ENCODE measurements at regions not wholly inside any gene's neighbourhood (a gene's known extent, or its start where the extent isn't known, plus 50 kb on each side); places are given as distances from the start of the nearest gene placed in this dataset.

DNA sequence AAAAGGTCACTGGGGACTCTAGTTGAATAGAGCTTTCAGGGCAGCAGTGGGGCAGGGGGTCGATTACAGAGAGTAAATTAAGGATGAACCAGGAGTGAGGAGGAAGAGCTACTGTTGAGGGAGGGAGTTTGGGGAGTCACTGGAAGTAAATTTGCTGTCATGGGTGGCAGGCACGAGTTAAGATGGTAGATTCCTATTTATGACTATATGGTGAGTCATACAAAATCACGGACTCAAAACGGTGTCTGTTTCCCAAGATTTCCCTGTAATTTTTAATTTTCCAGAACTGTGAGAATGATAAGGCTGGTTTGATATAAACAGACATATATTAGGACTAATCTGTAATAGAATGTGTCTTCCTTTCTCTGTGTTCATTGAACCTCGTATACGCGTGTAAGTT lies 287.6 kb upstream of the GOT2 start:
- TF ChIP-seq CEBPB (IDR thresholded peaks at IDR 0.05) (no peak), CREB1 (IDR thresholded peaks at IDR 0.05; ENCODE audit: low read depth) (no peak), EP300 (IDR thresholded peaks at IDR 0.05; ENCODE audit: borderline replicate concordance) (no peak), TCF12 (IDR thresholded peaks at IDR 0.05; ENCODE audit: low read depth) (no peak), FOXM1 (IDR thresholded peaks at IDR 0.05; ENCODE audit: borderline replicate concordance, low read depth) (no peak), EGR1 (IDR thresholded peaks at IDR 0.05) (no peak), YY1 (IDR thresholded peaks at IDR 0.05; ENCODE audit: low read depth) (no peak), RAD21 (IDR thresholded peaks at IDR 0.05; ENCODE audit: low read depth) (no peak), NFIC (IDR thresholded peaks at IDR 0.05) (no peak), TEAD4 (IDR thresholded peaks at IDR 0.05) (no peak), ZBTB7A (IDR thresholded peaks at IDR 0.05; ENCODE audit: low read depth) (no peak), TAF1 (IDR thresholded peaks at IDR 0.05; ENCODE audit: low read depth) (no peak)
- TF ChIP-seq, protein P1, sequence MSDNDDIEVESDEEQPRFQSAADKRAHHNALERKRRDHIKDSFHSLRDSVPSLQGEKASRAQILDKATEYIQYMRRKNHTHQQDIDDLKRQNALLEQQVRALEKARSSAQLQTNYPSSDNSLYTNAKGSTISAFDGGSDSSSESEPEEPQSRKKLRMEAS (IDR thresholded peaks at IDR 0.05) = no peak
- TF ChIP-seq, protein P2, sequence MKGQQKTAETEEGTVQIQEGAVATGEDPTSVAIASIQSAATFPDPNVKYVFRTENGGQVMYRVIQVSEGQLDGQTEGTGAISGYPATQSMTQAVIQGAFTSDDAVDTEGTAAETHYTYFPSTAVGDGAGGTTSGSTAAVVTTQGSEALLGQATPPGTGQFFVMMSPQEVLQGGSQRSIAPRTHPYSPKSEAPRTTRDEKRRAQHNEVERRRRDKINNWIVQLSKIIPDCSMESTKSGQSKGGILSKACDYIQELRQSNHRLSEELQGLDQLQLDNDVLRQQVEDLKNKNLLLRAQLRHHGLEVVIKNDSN (IDR thresholded peaks at IDR 0.05) = no peak
- TF ChIP-seq, protein P3, sequence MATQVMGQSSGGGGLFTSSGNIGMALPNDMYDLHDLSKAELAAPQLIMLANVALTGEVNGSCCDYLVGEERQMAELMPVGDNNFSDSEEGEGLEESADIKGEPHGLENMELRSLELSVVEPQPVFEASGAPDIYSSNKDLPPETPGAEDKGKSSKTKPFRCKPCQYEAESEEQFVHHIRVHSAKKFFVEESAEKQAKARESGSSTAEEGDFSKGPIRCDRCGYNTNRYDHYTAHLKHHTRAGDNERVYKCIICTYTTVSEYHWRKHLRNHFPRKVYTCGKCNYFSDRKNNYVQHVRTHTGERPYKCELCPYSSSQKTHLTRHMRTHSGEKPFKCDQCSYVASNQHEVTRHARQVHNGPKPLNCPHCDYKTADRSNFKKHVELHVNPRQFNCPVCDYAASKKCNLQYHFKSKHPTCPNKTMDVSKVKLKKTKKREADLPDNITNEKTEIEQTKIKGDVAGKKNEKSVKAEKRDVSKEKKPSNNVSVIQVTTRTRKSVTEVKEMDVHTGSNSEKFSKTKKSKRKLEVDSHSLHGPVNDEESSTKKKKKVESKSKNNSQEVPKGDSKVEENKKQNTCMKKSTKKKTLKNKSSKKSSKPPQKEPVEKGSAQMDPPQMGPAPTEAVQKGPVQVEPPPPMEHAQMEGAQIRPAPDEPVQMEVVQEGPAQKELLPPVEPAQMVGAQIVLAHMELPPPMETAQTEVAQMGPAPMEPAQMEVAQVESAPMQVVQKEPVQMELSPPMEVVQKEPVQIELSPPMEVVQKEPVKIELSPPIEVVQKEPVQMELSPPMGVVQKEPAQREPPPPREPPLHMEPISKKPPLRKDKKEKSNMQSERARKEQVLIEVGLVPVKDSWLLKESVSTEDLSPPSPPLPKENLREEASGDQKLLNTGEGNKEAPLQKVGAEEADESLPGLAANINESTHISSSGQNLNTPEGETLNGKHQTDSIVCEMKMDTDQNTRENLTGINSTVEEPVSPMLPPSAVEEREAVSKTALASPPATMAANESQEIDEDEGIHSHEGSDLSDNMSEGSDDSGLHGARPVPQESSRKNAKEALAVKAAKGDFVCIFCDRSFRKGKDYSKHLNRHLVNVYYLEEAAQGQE (IDR thresholded peaks at IDR 0.05; ENCODE audit: low read depth) = no peak

DNA sequence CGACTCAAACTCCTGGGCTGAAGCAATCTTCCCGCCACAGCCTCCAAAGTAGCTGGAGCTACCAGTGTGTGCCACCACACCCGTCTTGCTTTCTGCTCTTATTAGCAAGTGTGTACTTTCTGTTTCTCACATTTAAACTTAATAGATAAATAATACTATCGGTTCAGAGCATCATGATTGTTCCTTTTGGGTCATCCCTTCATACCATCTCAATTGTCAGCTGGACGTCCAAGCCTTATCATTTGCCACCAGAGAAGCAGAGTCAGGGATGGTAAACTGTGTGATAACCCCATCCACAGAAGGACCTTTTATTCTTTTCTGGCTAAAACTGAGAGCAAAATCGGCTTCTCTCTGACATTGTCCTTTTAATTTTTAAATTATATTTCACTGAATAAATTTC lies 279.8 kb upstream of the GOT2 start:
- TF ChIP-seq EP300 (IDR thresholded peaks at IDR 0.05; ENCODE audit: borderline replicate concordance) (no peak), EGR1 (IDR thresholded peaks at IDR 0.05) (no peak), FOXM1 (IDR thresholded peaks at IDR 0.05; ENCODE audit: borderline replicate concordance, low read depth) (no peak), ZBTB7A (IDR thresholded peaks at IDR 0.05; ENCODE audit: low read depth) (no peak), TEAD4 (IDR thresholded peaks at IDR 0.05) (no peak), TCF12 (IDR thresholded peaks at IDR 0.05; ENCODE audit: low read depth) (no peak), NFIC (IDR thresholded peaks at IDR 0.05) (no peak), CEBPB (IDR thresholded peaks at IDR 0.05) (no peak), CREB1 (IDR thresholded peaks at IDR 0.05; ENCODE audit: low read depth) (no peak), TAF1 (IDR thresholded peaks at IDR 0.05; ENCODE audit: low read depth) (no peak), RAD21 (IDR thresholded peaks at IDR 0.05; ENCODE audit: low read depth) (no peak), YY1 (IDR thresholded peaks at IDR 0.05; ENCODE audit: low read depth) (no peak)
- TF ChIP-seq, protein P2 (IDR thresholded peaks at IDR 0.05) = no peak
- TF ChIP-seq, protein P1 (IDR thresholded peaks at IDR 0.05) = no peak
- TF ChIP-seq, protein P3 (IDR thresholded peaks at IDR 0.05; ENCODE audit: low read depth) = no peak

DNA sequence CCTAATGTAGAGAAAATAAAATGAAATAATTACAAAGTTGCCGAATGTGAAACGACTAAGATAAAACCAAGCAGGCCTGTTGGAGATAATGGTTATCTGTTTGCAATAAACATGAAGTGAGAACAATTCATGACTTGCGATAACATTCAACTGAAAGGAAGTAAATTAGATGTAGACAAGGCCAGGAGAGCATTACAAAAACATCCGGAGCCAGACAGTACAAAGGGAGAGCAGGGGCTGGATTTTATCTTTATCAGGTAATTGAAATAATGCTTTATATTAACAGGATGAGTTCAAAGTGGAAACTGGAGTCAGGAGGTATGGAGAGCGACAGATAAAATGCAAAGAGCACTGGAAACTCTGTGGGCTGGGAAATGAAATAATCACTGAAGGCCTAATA lies 265.6 kb upstream of the GOT2 start:
- TF ChIP-seq CREB1 (IDR thresholded peaks at IDR 0.05; ENCODE audit: low read depth) (no peak), YY1 (IDR thresholded peaks at IDR 0.05; ENCODE audit: low read depth) (no peak), EGR1 (IDR thresholded peaks at IDR 0.05) (no peak), TCF12 (IDR thresholded peaks at IDR 0.05; ENCODE audit: low read depth) (no peak), ZBTB7A (IDR thresholded peaks at IDR 0.05; ENCODE audit: low read depth) (no peak), EP300 (IDR thresholded peaks at IDR 0.05; ENCODE audit: borderline replicate concordance) (no peak), TAF1 (IDR thresholded peaks at IDR 0.05; ENCODE audit: low read depth) (no peak), NFIC (IDR thresholded peaks at IDR 0.05) (no peak), CEBPB (IDR thresholded peaks at IDR 0.05) (no peak), FOXM1 (IDR thresholded peaks at IDR 0.05; ENCODE audit: borderline replicate concordance, low read depth) (no peak), TEAD4 (IDR thresholded peaks at IDR 0.05) (no peak), RAD21 (IDR thresholded peaks at IDR 0.05; ENCODE audit: low read depth) (no peak)
- TF ChIP-seq, protein P2 (IDR thresholded peaks at IDR 0.05) = no peak
- TF ChIP-seq, protein P1 (IDR thresholded peaks at IDR 0.05) = no peak
- TF ChIP-seq, protein P3 (IDR thresholded peaks at IDR 0.05; ENCODE audit: low read depth) = no peak
